Erythroblast (primary cell): ENCODE measurements at regions not wholly inside any gene's neighbourhood (a gene's known extent, or its start where the extent isn't known, plus 50 kb on each side); places are given as distances from the start of the nearest gene placed in this dataset.

Experiments
- DNase-seq, 2 experiments: peaks; one replicate each; lab custom pipeline; 2025; lab: John Stamatoyannopoulos, UW
- GATA1 ChIP-seq: IDR thresholded peaks from 2 replicates; pipeline ENCODE4 v1.6.1; 2011; ENCODE audit warnings: low read depth, mild to moderate bottlenecking, control low read depth, low read length, moderate library complexity
- POLR2A ChIP-seq: IDR thresholded peaks from 2 replicates; pipeline ENCODE4 v1.6.1; 2011; ENCODE audit warnings: mild to moderate bottlenecking, low read length

GRCh38 chr10:35693800-35694199, 51.7 kb upstream of the FZD8 start:
- TF ChIP-seq POLR2A (no peak), GATA1 (no peak)

More at GRCh38 chr10:35693800-35694199, 51.7 kb upstream of the FZD8 start:
- DNase-seq = no peak
